ENCODE measurements at regions not wholly inside any gene's neighbourhood (a gene's known extent, or its start where the extent isn't known, plus 50 kb on each side); places are given as distances from the start of the nearest gene placed in this dataset.
"Not testable (repeated sequence)": the region's sequence is repeated elsewhere in the genome, so short reads cannot be mapped to it uniquely, and the experiment has no call there.

GRCh38 chr18:5021558-5021957 is 175.5 kb downstream of the AKAIN1 start:
- H3K4me3 ChIP-seq (ENCODE audit: low read length, poor library complexity, severe bottlenecking) = no peak overlapping the region
- TF ChIP-seq EZH2phosphoT487 (IDR thresholded peaks at IDR 0.05; ENCODE audit: borderline replicate concordance) = no peak
- TF ChIP-seq, protein P1, sequence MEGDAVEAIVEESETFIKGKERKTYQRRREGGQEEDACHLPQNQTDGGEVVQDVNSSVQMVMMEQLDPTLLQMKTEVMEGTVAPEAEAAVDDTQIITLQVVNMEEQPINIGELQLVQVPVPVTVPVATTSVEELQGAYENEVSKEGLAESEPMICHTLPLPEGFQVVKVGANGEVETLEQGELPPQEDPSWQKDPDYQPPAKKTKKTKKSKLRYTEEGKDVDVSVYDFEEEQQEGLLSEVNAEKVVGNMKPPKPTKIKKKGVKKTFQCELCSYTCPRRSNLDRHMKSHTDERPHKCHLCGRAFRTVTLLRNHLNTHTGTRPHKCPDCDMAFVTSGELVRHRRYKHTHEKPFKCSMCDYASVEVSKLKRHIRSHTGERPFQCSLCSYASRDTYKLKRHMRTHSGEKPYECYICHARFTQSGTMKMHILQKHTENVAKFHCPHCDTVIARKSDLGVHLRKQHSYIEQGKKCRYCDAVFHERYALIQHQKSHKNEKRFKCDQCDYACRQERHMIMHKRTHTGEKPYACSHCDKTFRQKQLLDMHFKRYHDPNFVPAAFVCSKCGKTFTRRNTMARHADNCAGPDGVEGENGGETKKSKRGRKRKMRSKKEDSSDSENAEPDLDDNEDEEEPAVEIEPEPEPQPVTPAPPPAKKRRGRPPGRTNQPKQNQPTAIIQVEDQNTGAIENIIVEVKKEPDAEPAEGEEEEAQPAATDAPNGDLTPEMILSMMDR (conservative IDR thresholded peaks at IDR 0.05; ENCODE audit: low read length) = no peak
- no peak overlapping the region for H3K9ac ChIP-seq (ENCODE audit: low read depth, low read length, poor library complexity, severe bottlenecking)
- H3K4me1 ChIP-seq (ENCODE audit: insufficient read depth, low read length, poor library complexity, severe bottlenecking) = no peaks in the 10 kb centered on the region
- no peaks in the 10 kb centered on the region for H3K36me3 ChIP-seq (ENCODE audit: insufficient read depth, low read length)
- no peaks in the 10 kb centered on the region for H3K9me3 ChIP-seq (ENCODE audit: insufficient read depth, low read depth, low read length)
- no peaks in the 10 kb centered on the region for H3K9me2 ChIP-seq (replicated peaks; ENCODE audit: low read depth, low read length)
- no peaks in the 10 kb centered on the region for H3K27me3 ChIP-seq (ENCODE audit: insufficient read depth, low read length, poor library complexity, severe bottlenecking)
- no peaks in the 10 kb centered on the region for H3F3A ChIP-seq (ENCODE audit: low read depth)
- no peaks in the 10 kb centered on the region for H3K79me2 ChIP-seq (ENCODE audit: insufficient read depth, low read length)
- H4K20me1 ChIP-seq (ENCODE audit: insufficient read depth, low read length, poor library complexity, severe bottlenecking) = no peaks in the 10 kb centered on the region
- no peak overlapping the region for H3K4me2 ChIP-seq (ENCODE audit: low read depth, low read length, poor library complexity, severe bottlenecking)
- no peak overlapping the region for H2AFZ ChIP-seq (ENCODE audit: low read length)

- TF ChIP-seq, protein P1 (conservative IDR thresholded peaks at IDR 0.05; ENCODE audit: low read length) = no peak
- TF ChIP-seq EZH2phosphoT487 (IDR thresholded peaks at IDR 0.05; ENCODE audit: borderline replicate concordance) = no peak
- Histone ChIP-seq H3K36me3 (ENCODE audit: insufficient read depth, low read length) (no peaks in the 10 kb centered on the region), H3K4me3 (ENCODE audit: low read length, poor library complexity, severe bottlenecking) (no peak overlapping the region), H3K9me3 (ENCODE audit: insufficient read depth, low read depth, low read length) (no peaks in the 10 kb centered on the region), H3F3A (ENCODE audit: low read depth) (no peaks in the 10 kb centered on the region), H4K20me1 (ENCODE audit: insufficient read depth, low read length, poor library complexity, severe bottlenecking) (no peaks in the 10 kb centered on the region), H2AFZ (ENCODE audit: low read length) (no peak overlapping the region), H3K79me2 (ENCODE audit: insufficient read depth, low read length) (no peaks in the 10 kb centered on the region), H3K9me2 (replicated peaks; ENCODE audit: low read depth, low read length) (no peaks in the 10 kb centered on the region), H3K27me3 (ENCODE audit: insufficient read depth, low read length, poor library complexity, severe bottlenecking) (no peaks in the 10 kb centered on the region), H3K4me1 (ENCODE audit: insufficient read depth, low read length, poor library complexity, severe bottlenecking) (no peaks in the 10 kb centered on the region), H3K9ac (ENCODE audit: low read depth, low read length, poor library complexity, severe bottlenecking) (no peak overlapping the region), H3K4me2 (ENCODE audit: low read depth, low read length, poor library complexity, severe bottlenecking) (no peak overlapping the region)
Measured at GRCh38 chr18:5015213-5015612, 181.8 kb downstream of the AKAIN1 start.

- H3K4me3 ChIP-seq (ENCODE audit: low read length, poor library complexity, severe bottlenecking); H3F3A ChIP-seq (ENCODE audit: low read depth); H3K36me3 ChIP-seq (ENCODE audit: insufficient read depth, low read length); H2AFZ ChIP-seq (ENCODE audit: low read length); H3K4me2 ChIP-seq (ENCODE audit: low read depth, low read length, poor library complexity, severe bottlenecking); H3K27me3 ChIP-seq (ENCODE audit: insufficient read depth, low read length, poor library complexity, severe bottlenecking); H3K9me2 ChIP-seq (replicated peaks; ENCODE audit: low read depth, low read length); H4K20me1 ChIP-seq (ENCODE audit: insufficient read depth, low read length, poor library complexity, severe bottlenecking); H3K4me1 ChIP-seq (ENCODE audit: insufficient read depth, low read length, poor library complexity, severe bottlenecking); H3K9ac ChIP-seq (ENCODE audit: low read depth, low read length, poor library complexity, severe bottlenecking); H3K79me2 ChIP-seq (ENCODE audit: insufficient read depth, low read length); H3K9me3 ChIP-seq (ENCODE audit: insufficient read depth, low read depth, low read length): not testable (repeated sequence)
Measured at GRCh38 chr18:5004031-5004820, 192.8 kb downstream of the AKAIN1 start.

- Histone ChIP-seq H3K9me2 (replicated peaks; ENCODE audit: low read depth, low read length) (no peaks in the 10 kb centered on the region), H3F3A (ENCODE audit: low read depth) (no peaks in the 10 kb centered on the region), H3K4me2 (ENCODE audit: low read depth, low read length, poor library complexity, severe bottlenecking) (no peak overlapping the region), H3K9ac (ENCODE audit: low read depth, low read length, poor library complexity, severe bottlenecking) (no peak overlapping the region), H3K36me3 (ENCODE audit: insufficient read depth, low read length) (no peaks in the 10 kb centered on the region), H3K27me3 (ENCODE audit: insufficient read depth, low read length, poor library complexity, severe bottlenecking) (no peaks in the 10 kb centered on the region), H4K20me1 (ENCODE audit: insufficient read depth, low read length, poor library complexity, severe bottlenecking) (no peaks in the 10 kb centered on the region), H2AFZ (ENCODE audit: low read length) (no peak overlapping the region), H3K9me3 (ENCODE audit: insufficient read depth, low read depth, low read length) (peaks cover 16% of the 10 kb centered on the region; the same call in 1 of the 2 replicates), H3K4me3 (ENCODE audit: low read length, poor library complexity, severe bottlenecking) (no peak overlapping the region), H3K4me1 (ENCODE audit: insufficient read depth, low read length, poor library complexity, severe bottlenecking) (no peaks in the 10 kb centered on the region), H3K79me2 (ENCODE audit: insufficient read depth, low read length) (no peaks in the 10 kb centered on the region)
- TF ChIP-seq EZH2phosphoT487 (IDR thresholded peaks at IDR 0.05; ENCODE audit: borderline replicate concordance) = no peak
- TF ChIP-seq, protein P1 (conservative IDR thresholded peaks at IDR 0.05; ENCODE audit: low read length) = no peak
Measured at GRCh38 chr18:4994710-4995109, 202.3 kb downstream of the AKAIN1 start.
